K562 (cell line): ENCODE measurements at regions not wholly inside any gene's neighbourhood (a gene's known extent, or its start where the extent isn't known, plus 50 kb on each side); places are given as distances from the start of the nearest gene placed in this dataset.

Source experiments
- ARID4B ChIP-seq: sonication (generic); formaldehyde crosslinking; IDR thresholded peaks from 2 replicates; pipeline ENCODE4 v1.8.0; 2022; ENCODE audit warnings: mild to moderate bottlenecking, missing genetic modification reagents
- MGA ChIP-seq: fragments of 450-650 bp; IDR thresholded peaks from 2 replicates; pipeline ENCODE4 v1.6.1; 2016; ENCODE audit warnings: mild to moderate bottlenecking, moderate library complexity
- RREB1 ChIP-seq: fragments of 250-450 bp; sonication (Bioruptor Pico); IDR thresholded peaks from 2 replicates; pipeline ENCODE4 v1.4.0; 2020

- TF ChIP-seq MGA (peak; percentile 84), ARID4B (0 out of 2 replicates have a peak, but pooled peaks have one; percentile 38), RREB1 (0 out of 2 replicates have a peak, but pooled peaks have one; percentile 47)
Measured at GRCh38 chr6:129766959-129767728, 57.2 kb upstream of the ARHGAP18 start (continued).
